ENCODE measurements at regions not wholly inside any gene's neighbourhood (a gene's known extent, or its start where the extent isn't known, plus 50 kb on each side); places are given as distances from the start of the nearest gene placed in this dataset.

GRCh38 chr18:67926929-67927864 is 410.7 kb upstream of the DSEL start:
- DNase-seq (ENCODE audit: low read depth) = no peak
- no peak overlapping the region for H3K4me3 ChIP-seq (ENCODE audit: control insufficient read depth, low read depth, low read length)
- TF ChIP-seq CTCF (IDR thresholded peaks at IDR 0.05; ENCODE audit: control insufficient read depth, insufficient read depth, low read depth, low read length, missing control alignments) = no peak

GRCh38 chr18:67924656-67925055 is 408.1 kb upstream of the DSEL start:
- DNase-seq (ENCODE audit: low read depth) = no peak
- TF ChIP-seq CTCF (IDR thresholded peaks at IDR 0.05; ENCODE audit: control insufficient read depth, insufficient read depth, low read depth, low read length, missing control alignments) = no peak
- no peak overlapping the region for H3K4me3 ChIP-seq (ENCODE audit: control insufficient read depth, low read depth, low read length)

- no peak overlapping the region for H3K4me3 ChIP-seq (ENCODE audit: control insufficient read depth, low read depth, low read length)
- no peak for TF ChIP-seq CTCF (IDR thresholded peaks at IDR 0.05; ENCODE audit: control insufficient read depth, insufficient read depth, low read depth, low read length, missing control alignments)
- no peak for DNase-seq (ENCODE audit: low read depth)
Observed at GRCh38 chr18:67919316-67919715, 402.8 kb upstream of the DSEL start.

GRCh38 chr18:67916097-67916496 is 399.6 kb upstream of the DSEL start:
- no peak for TF ChIP-seq CTCF (IDR thresholded peaks at IDR 0.05; ENCODE audit: control insufficient read depth, insufficient read depth, low read depth, low read length, missing control alignments)
- DNase-seq (ENCODE audit: low read depth) = no peak
- no peak overlapping the region for H3K4me3 ChIP-seq (ENCODE audit: control insufficient read depth, low read depth, low read length)

- no peak for DNase-seq (ENCODE audit: low read depth)
- no peak for TF ChIP-seq CTCF (IDR thresholded peaks at IDR 0.05; ENCODE audit: control insufficient read depth, insufficient read depth, low read depth, low read length, missing control alignments)
- no peak overlapping the region for H3K4me3 ChIP-seq (ENCODE audit: control insufficient read depth, low read depth, low read length)
Observed at GRCh38 chr18:67913040-67913439, 396.5 kb upstream of the DSEL start.

GRCh38 chr18:67901573-67901972 is 385.1 kb upstream of the DSEL start:
- TF ChIP-seq CTCF (IDR thresholded peaks at IDR 0.05; ENCODE audit: control insufficient read depth, insufficient read depth, low read depth, low read length, missing control alignments) = no peak
- DNase-seq (ENCODE audit: low read depth) = no peak
- H3K4me3 ChIP-seq (ENCODE audit: control insufficient read depth, low read depth, low read length) = no peak overlapping the region

Data from AG09309 (cell line).